Gastrocnemius medialis (tissue), 4 donors: ENCODE measurements at regions not wholly inside any gene's neighbourhood (a gene's known extent, or its start where the extent isn't known, plus 50 kb on each side); places are given as distances from the start of the nearest gene placed in this dataset.
"Not testable (repeated sequence)": the region's sequence is repeated elsewhere in the genome, so short reads cannot be mapped to it uniquely, and the experiment has no call there.

ENCODE experiments used
- POLR2A ChIP-seq, 2 donors: fragments of 450-650 bp; IDR thresholded peaks; one replicate each; pipeline ENCODE4 v1.6.1; 2017; ENCODE audit warnings: antibody characterized with exemption in 2 of 2, mild to moderate bottlenecking in 2 of 2, moderate library complexity in 2 of 2
- TF ChIP-seq, protein P1 (sequence below), 5 experiments: fragments of 450-650 bp in 3 of 5; fragments of 200-600 bp in 2 of 5; sonication (generic) in 2 of 5; IDR thresholded peaks in 4 of 5; conservative IDR thresholded peaks in 1 of 5; 1 replicate in 4 of 5; 2 replicates in 1 of 5; pipeline ENCODE4 v1.5.1; 2016 to 2019; ENCODE audit warnings: antibody characterized with exemption in 5 of 5, mild to moderate bottlenecking in 3 of 5, moderate library complexity in 3 of 5

DNA sequence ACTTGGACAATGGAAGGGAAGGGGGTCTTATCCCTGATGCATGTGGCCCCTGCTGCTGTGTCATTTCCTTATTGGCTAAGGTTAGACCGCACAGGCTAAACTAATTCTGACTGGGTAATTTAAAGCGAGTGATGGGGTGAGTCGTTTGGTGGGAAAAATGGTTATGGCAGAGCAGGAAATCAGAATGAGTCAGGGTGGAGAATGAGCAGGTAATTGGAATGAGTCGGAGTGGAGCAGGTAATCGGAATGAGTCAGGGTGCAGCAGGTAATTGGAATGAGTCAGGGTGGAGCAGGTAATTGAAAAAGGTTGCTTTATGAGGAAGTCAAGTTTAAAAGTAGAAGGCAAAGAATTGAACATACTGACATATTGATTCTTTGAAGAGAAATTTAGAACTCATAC, 901.0 kb downstream of the DSC3 start:
- TF ChIP-seq POLR2A (IDR thresholded peaks at IDR 0.05): not testable (repeated sequence)
- TF ChIP-seq, protein P1, sequence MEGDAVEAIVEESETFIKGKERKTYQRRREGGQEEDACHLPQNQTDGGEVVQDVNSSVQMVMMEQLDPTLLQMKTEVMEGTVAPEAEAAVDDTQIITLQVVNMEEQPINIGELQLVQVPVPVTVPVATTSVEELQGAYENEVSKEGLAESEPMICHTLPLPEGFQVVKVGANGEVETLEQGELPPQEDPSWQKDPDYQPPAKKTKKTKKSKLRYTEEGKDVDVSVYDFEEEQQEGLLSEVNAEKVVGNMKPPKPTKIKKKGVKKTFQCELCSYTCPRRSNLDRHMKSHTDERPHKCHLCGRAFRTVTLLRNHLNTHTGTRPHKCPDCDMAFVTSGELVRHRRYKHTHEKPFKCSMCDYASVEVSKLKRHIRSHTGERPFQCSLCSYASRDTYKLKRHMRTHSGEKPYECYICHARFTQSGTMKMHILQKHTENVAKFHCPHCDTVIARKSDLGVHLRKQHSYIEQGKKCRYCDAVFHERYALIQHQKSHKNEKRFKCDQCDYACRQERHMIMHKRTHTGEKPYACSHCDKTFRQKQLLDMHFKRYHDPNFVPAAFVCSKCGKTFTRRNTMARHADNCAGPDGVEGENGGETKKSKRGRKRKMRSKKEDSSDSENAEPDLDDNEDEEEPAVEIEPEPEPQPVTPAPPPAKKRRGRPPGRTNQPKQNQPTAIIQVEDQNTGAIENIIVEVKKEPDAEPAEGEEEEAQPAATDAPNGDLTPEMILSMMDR (IDR thresholded peaks at IDR 0.05 in 4 of 5, conservative IDR thresholded peaks at IDR 0.05 in 1 of 5): not testable (repeated sequence)
